OCI-LY7 (cell line): ENCODE measurements at regions not wholly inside any gene's neighbourhood (a gene's known extent, or its start where the extent isn't known, plus 50 kb on each side); places are given as distances from the start of the nearest gene placed in this dataset.

Experiments
- EZH2phosphoT487 ChIP-seq: fragments of 200-600 bp; sonication (generic); IDR thresholded peaks from 2 replicates; pipeline ENCODE4 v1.6.1; 2018; ENCODE audit warnings: low read depth, borderline replicate concordance, mild to moderate bottlenecking, mixed run types, antibody characterized with exemption, low read length, moderate library complexity, mixed read lengths
- TF ChIP-seq, protein P1 (sequence below): fragments of 200-600 bp; sonication (generic); conservative IDR thresholded peaks from 2 replicates; pipeline ENCODE4 v1.5.1; 2014; ENCODE audit warnings: mild to moderate bottlenecking, antibody characterized with exemption, low read length, moderate library complexity, mixed read lengths

DNA sequence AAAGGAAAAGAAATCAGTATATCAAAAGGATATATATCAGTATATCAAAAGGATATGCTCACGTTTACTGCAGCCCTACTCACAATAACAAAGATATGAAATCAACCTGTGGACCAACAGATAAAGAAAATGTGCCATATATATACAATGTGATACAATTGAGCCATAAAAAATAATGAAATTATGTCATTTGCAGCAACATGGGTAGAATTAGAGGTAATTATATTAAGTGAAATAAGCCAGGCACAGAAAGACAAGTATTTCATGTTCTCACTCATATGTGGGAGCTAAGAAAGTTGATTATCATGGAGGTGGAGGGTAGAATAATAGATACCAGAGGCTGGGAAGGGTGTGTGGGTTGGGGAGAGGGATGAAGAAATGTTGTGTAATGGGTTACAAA lies 102.9 kb upstream of the MARCKS start:
- no peak for TF ChIP-seq EZH2phosphoT487
- TF ChIP-seq, protein P1, sequence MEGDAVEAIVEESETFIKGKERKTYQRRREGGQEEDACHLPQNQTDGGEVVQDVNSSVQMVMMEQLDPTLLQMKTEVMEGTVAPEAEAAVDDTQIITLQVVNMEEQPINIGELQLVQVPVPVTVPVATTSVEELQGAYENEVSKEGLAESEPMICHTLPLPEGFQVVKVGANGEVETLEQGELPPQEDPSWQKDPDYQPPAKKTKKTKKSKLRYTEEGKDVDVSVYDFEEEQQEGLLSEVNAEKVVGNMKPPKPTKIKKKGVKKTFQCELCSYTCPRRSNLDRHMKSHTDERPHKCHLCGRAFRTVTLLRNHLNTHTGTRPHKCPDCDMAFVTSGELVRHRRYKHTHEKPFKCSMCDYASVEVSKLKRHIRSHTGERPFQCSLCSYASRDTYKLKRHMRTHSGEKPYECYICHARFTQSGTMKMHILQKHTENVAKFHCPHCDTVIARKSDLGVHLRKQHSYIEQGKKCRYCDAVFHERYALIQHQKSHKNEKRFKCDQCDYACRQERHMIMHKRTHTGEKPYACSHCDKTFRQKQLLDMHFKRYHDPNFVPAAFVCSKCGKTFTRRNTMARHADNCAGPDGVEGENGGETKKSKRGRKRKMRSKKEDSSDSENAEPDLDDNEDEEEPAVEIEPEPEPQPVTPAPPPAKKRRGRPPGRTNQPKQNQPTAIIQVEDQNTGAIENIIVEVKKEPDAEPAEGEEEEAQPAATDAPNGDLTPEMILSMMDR: no peak
